ENCODE measurements at regions not wholly inside any gene's neighbourhood (a gene's known extent, or its start where the extent isn't known, plus 50 kb on each side); places are given as distances from the start of the nearest gene placed in this dataset.

DNA sequence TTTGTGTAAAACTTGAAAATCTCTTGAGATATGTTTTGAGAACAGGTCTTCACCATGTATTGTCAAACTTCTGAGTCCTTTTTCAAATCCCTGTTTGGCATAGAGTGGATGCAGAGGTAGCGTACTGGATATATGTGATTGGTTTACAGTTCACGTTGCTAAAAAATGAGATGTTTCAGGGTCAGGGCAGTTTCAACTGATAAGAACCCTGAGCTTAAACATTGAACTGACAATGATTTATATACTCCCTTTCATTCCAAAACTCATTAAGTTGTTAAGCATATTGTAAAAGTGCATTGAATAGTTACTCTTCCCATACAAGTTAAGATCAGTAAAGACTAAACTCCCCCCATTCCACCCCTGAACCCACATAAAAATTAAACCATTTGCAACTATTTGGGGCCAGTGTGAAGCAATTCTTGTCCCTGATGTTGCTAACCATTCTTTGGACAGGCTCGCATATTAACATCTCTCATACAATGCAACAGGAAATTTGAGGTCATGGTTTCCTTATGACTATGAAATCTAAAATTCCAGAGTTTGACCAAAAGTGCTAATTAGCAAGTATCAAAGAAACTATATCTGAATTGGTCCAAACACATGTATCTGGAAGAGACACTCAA, 470.9 kb upstream of the ACVR2A start:
- no peak for DNase-seq (ENCODE audit: low spot score in 2 of 2)
- Histone ChIP-seq H3K27ac (peak overlapping the region in 1 of 2 donors; percentile 3), H3K9me3 (no peaks in the 10 kb centered on the region), H3K27me3 (no peaks in the 10 kb centered on the region), H3K36me3 (no peaks in the 10 kb centered on the region), H3K4me1 (no peaks in the 10 kb centered on the region), H3K4me3 (no peak overlapping the region)
- TF ChIP-seq POLR2AphosphoS5 (IDR thresholded peaks at IDR 0.05) (no peak), POLR2A (IDR thresholded peaks at IDR 0.05) (no peak)
- TF ChIP-seq, protein P1, sequence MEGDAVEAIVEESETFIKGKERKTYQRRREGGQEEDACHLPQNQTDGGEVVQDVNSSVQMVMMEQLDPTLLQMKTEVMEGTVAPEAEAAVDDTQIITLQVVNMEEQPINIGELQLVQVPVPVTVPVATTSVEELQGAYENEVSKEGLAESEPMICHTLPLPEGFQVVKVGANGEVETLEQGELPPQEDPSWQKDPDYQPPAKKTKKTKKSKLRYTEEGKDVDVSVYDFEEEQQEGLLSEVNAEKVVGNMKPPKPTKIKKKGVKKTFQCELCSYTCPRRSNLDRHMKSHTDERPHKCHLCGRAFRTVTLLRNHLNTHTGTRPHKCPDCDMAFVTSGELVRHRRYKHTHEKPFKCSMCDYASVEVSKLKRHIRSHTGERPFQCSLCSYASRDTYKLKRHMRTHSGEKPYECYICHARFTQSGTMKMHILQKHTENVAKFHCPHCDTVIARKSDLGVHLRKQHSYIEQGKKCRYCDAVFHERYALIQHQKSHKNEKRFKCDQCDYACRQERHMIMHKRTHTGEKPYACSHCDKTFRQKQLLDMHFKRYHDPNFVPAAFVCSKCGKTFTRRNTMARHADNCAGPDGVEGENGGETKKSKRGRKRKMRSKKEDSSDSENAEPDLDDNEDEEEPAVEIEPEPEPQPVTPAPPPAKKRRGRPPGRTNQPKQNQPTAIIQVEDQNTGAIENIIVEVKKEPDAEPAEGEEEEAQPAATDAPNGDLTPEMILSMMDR (IDR thresholded peaks at IDR 0.05), result no peak
- intact Hi-C loops (cut with DNase I; ENCODE audit: low total_unique reads), result no loop called here

DNA sequence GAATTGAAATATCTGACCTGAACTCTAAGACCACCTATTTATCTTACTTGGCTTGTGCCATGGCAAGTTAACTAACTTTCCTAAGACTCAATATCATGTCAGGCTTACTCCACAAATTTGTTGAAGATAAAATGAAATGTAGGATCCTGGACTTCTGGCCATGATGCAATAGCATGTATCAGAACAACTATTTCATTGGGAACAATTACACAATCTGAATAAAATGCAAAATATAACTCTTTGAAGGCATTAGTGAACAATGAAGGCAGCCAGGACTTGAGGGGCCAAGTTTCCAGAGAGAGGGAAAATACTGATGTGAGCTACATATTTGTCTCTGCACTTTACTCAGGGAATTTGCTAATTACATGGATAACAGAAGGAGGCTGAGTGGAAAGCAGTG, 476.5 kb upstream of the ACVR2A start:
- no peaks in the 10 kb centered on the region for H3K36me3 ChIP-seq
- intact Hi-C loops (cut with DNase I; ENCODE audit: low total_unique reads), result no loop called here
- no peak overlapping the region for H3K4me3 ChIP-seq
- DNase-seq (ENCODE audit: low spot score in 2 of 2), result no peak
- no peaks in the 10 kb centered on the region for H3K9me3 ChIP-seq
- H3K27ac ChIP-seq, result no peak overlapping the region
- H3K4me1 ChIP-seq, result no peaks in the 10 kb centered on the region
- no peak for TF ChIP-seq POLR2A (IDR thresholded peaks at IDR 0.05)
- TF ChIP-seq, protein P1 (IDR thresholded peaks at IDR 0.05), result no peak
- no peak for TF ChIP-seq POLR2AphosphoS5 (IDR thresholded peaks at IDR 0.05)
- H3K27me3 ChIP-seq, result no peaks in the 10 kb centered on the region

DNA sequence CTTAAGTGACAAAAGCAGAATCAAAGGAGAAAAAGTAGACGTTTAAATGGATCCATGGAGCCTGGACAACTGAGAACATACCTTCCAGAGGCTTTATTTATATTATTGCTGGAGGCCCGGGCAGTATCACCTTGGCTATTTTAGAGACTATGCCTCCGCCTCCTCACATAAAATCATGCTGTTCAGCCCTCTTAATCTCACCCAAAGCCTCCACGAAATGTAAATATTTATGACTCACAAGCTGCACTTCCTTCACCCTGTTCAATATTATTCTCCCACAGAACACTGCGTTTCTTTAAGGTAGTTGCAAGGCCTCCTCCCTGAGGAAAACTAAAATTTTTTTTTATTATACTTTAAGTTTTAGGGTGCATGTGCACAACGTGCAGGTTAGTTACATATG, 478.6 kb upstream of the ACVR2A start:
- intact Hi-C loops (cut with DNase I; ENCODE audit: low total_unique reads), result no loop called here
- TF ChIP-seq, protein P1 (IDR thresholded peaks at IDR 0.05), result no peak
- TF ChIP-seq POLR2AphosphoS5 (IDR thresholded peaks at IDR 0.05) (no peak), POLR2A (IDR thresholded peaks at IDR 0.05) (no peak)
- H3K27me3 ChIP-seq, result no peaks in the 10 kb centered on the region
- H3K4me1 ChIP-seq, result no peaks in the 10 kb centered on the region
- no peaks in the 10 kb centered on the region for H3K36me3 ChIP-seq
- no peaks in the 10 kb centered on the region for H3K9me3 ChIP-seq
- DNase-seq (ENCODE audit: low spot score in 2 of 2), result no peak
- H3K4me3 ChIP-seq, result no peak overlapping the region
- H3K27ac ChIP-seq, result no peak overlapping the region

DNA sequence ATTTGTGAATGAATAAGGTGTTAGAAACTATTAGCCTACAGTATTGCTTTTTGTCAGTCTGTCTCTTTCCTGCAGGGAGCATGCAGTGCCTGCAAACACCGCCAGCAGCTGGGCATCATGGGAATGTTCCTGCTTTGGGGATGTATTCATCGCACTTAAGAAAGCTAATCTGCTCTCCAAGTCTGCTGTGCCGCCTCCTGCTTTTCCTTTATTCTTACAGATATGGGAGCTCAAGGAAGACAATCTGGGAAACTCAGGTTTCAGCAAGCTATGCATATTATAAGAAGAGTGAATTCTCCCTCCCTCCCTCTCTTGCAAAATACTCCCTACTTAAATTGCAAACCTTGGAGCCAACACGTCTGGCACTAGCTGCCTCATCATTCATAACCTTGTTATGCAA, 479.2 kb upstream of the ACVR2A start:
- Histone ChIP-seq H3K27ac (no peak overlapping the region), H3K36me3 (no peaks in the 10 kb centered on the region)
- TF ChIP-seq POLR2AphosphoS5 (IDR thresholded peaks at IDR 0.05) (no peak), POLR2A (IDR thresholded peaks at IDR 0.05) (no peak)
- TF ChIP-seq, protein P1 (IDR thresholded peaks at IDR 0.05), result no peak

DNA sequence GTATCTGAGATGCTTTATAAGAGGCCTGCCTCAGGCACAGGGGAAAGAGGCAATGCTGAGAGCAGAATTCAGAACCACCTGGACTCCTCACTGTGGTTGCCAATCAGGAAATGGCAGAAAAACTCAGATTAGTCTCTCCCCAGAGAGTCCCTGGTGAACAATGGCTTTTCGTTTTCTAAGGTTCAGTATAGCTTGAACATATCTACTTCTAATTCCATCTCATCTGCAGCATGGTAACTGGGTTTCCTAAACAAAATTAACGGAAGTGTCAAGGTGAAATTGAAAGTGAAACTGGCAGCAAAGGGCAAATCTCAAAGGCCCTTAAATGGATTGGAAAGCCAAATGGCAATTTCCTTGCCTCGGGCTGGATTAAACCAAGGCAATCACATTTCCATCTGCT, 480.2 kb upstream of the ACVR2A start:
- Histone ChIP-seq H3K4me3 (no peak overlapping the region), H3K4me1 (no peaks in the 10 kb centered on the region), H3K36me3 (no peaks in the 10 kb centered on the region), H3K9me3 (no peaks in the 10 kb centered on the region), H3K27ac (no peak overlapping the region), H3K27me3 (no peaks in the 10 kb centered on the region)
- intact Hi-C loops (cut with DNase I; ENCODE audit: low total_unique reads), result no loop called here
- TF ChIP-seq POLR2AphosphoS5 (IDR thresholded peaks at IDR 0.05), result no peak
- TF ChIP-seq POLR2A (IDR thresholded peaks at IDR 0.05), result no peak
- TF ChIP-seq, protein P1 (IDR thresholded peaks at IDR 0.05), result no peak
- DNase-seq (ENCODE audit: low spot score in 2 of 2), result no peak

More for the DNA sequence above, 479.2 kb upstream of the ACVR2A start:
- intact Hi-C loops (cut with DNase I; ENCODE audit: low total_unique reads), result no loop called here
- Histone ChIP-seq H3K4me3 (no peak overlapping the region), H3K27me3 (no peaks in the 10 kb centered on the region), H3K9me3 (no peaks in the 10 kb centered on the region), H3K4me1 (no peaks in the 10 kb centered on the region)
- DNase-seq (ENCODE audit: low spot score in 2 of 2), result no peak
